ENCODE measurements at regions not wholly inside any gene's neighbourhood (a gene's known extent, or its start where the extent isn't known, plus 50 kb on each side); places are given as distances from the start of the nearest gene placed in this dataset.
A peak's percentile ranks its signal among the peaks of the same experiment; 100 is the strongest.

- ChIA-PET POLR2A (ENCODE audit: partially characterized antibody) (no interaction called here), CTCF (ENCODE audit: partially characterized antibody) (no interaction called here)
- no peaks in the 10 kb centered on the region for H3K4me1 ChIP-seq (ENCODE audit: insufficient read depth, low read length)
- no peak overlapping the region for H3K4me3 ChIP-seq (ENCODE audit: low read length in 2 of 2)
- Mint-ChIP-seq H3K27me3 (peaks cover 18 to 19% of the 10 kb centered on the region in 2 donors), H3K9me3 (peaks cover 0 to 3% (median 0%) of the 10 kb centered on the region in 8 donors), H3K4me3 (no peak overlapping the region), H3K27ac (no peak overlapping the region), H3K36me3 (no peaks in the 10 kb centered on the region), H3K4me1 (no peaks in the 10 kb centered on the region)
- DNase-seq, result no peak
- intact Hi-C loops (cut with micrococcal nuclease), result no loop called here
- no peak overlapping the region for H3K27ac ChIP-seq (ENCODE audit: low read depth, low read length)
- H3K36me3 ChIP-seq (ENCODE audit: insufficient read depth, low read length), result no peaks in the 10 kb centered on the region
- no peaks in the 10 kb centered on the region for H3K9me3 ChIP-seq (ENCODE audit: control insufficient read depth in 1 of 2, low read length in 2 of 2)
- H3K27me3 ChIP-seq (ENCODE audit: insufficient read depth, low read length), result peaks cover 10% of the 10 kb centered on the region
Observed at GRCh38 chr19:30240904-30241695, 131.1 kb upstream of the ZNF536 start.

DNA sequence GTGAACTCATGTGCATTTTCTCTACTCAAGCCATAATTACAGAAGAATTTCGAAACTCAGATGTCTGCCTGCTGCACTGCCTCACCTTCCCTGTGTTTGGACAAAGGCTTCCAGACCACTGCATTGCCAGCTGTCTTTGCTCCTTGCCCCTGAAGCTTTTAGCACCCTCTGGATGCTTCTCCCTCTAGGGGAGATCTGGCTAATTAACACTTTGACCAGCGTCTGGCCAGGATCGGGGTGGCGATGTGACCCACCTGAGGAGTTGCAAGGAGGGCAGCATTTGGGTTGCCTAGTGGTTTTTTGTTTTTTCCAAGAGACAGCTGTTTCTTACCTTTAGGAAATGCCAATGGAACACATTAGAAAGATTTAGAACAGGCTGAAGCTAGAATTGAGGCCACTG is 127.7 kb upstream of the ZNF536 start:
- ChIA-PET CTCF (ENCODE audit: partially characterized antibody) (no interaction called here), POLR2A (ENCODE audit: partially characterized antibody) (no interaction called here)
- Mint-ChIP-seq H3K27me3 (peaks cover 4 to 5% of the 10 kb centered on the region in 2 donors), H3K36me3 (no peaks in the 10 kb centered on the region), H3K27ac (peak overlapping the region in 1 of 7 donors; percentile 29), H3K9me3 (peaks cover 0 to 2% (median 0%) of the 10 kb centered on the region in 8 donors), H3K4me1 (no peaks in the 10 kb centered on the region), H3K4me3 (no peak overlapping the region)
- no peak for DNase-seq
- Histone ChIP-seq H3K4me3 (ENCODE audit: low read length in 2 of 2) (no peak overlapping the region), H3K27me3 (ENCODE audit: insufficient read depth, low read length) (no peaks in the 10 kb centered on the region), H3K9me3 (ENCODE audit: control insufficient read depth in 1 of 2, low read length in 2 of 2) (no peaks in the 10 kb centered on the region), H3K27ac (ENCODE audit: low read depth, low read length) (no peak overlapping the region), H3K36me3 (ENCODE audit: insufficient read depth, low read length) (no peaks in the 10 kb centered on the region), H3K4me1 (ENCODE audit: insufficient read depth, low read length) (no peaks in the 10 kb centered on the region)
- intact Hi-C loops (cut with micrococcal nuclease), result no loop called here

DNA sequence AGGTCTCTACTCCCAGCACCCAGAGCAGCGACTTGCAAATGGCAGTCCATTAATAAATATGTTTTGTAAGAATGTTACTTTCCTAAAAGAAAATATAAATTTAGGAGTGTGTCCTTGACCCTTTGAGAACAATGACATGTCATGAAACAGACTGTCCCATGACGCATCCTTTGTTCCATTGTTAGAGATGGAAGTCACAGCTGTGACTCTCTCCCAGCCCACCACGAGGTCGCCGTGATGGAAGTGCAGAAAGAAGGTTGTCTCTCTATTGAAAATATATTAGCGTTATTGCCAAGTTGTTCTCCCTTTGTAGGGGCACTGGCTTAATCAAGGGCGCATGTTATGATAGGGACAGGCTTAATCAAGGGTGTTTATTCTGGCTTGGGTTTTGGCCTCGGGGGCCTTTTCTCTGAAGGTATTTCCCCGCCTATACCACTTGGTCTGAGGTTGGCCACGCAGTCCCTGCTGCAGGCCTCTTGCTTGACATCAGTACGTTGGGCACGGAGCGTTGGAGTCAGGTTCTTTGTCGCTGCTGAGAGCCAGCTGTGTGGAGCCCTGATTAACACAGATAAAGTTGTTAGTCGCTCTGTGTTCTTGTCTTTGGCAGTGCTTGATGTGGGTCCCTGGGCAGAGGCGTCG is 126.7 kb upstream of the ZNF536 start:
- intact Hi-C loops (cut with micrococcal nuclease), result no loop called here
- Mint-ChIP-seq H3K36me3 (no peaks in the 10 kb centered on the region), H3K9me3 (peaks cover 0 to 2% (median 0%) of the 10 kb centered on the region in 8 donors), H3K4me3 (no peak overlapping the region), H3K27me3 (peaks cover 5 to 9% of the 10 kb centered on the region in 2 donors), H3K4me1 (no peaks in the 10 kb centered on the region), H3K27ac (no peak overlapping the region)
- H3K27ac ChIP-seq (ENCODE audit: low read depth, low read length), result no peak overlapping the region
- no peaks in the 10 kb centered on the region for H3K9me3 ChIP-seq (ENCODE audit: control insufficient read depth in 1 of 2, low read length in 2 of 2)
- H3K4me3 ChIP-seq (ENCODE audit: low read length in 2 of 2), result no peak overlapping the region
- POLR2A ChIA-PET (ENCODE audit: partially characterized antibody), result no interaction called here
- H3K36me3 ChIP-seq (ENCODE audit: insufficient read depth, low read length), result no peaks in the 10 kb centered on the region
- H3K27me3 ChIP-seq (ENCODE audit: insufficient read depth, low read length), result no peaks in the 10 kb centered on the region
- no peak for DNase-seq
- no peaks in the 10 kb centered on the region for H3K4me1 ChIP-seq (ENCODE audit: insufficient read depth, low read length)
- CTCF ChIA-PET (ENCODE audit: partially characterized antibody), result no interaction called here

DNA sequence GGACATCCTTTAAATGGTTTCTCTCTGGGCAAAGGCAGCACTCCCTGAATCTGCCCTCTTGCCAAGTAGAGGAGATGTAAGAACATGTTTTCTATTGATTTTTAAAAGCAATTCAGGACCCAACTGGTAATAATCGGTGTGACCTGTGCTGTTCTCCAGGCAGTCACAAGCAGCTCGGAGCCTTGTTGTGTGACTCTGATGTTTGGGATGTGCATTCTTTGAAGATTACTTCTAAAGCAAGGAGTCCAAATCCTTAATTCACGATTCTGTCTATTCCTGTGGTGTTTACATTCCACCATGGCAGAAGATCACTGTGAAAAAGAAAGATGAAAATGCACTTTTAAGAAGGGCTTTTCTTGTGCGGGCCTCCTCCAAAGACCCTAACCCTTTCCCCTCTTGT is 122.3 kb upstream of the ZNF536 start:
- peaks cover 11 to 22% of the 10 kb centered on the region in 2 donors for H3K27me3 Mint-ChIP-seq
- H3K27ac Mint-ChIP-seq, result no peak overlapping the region
- H3K36me3 Mint-ChIP-seq, result no peaks in the 10 kb centered on the region
- H3K9me3 Mint-ChIP-seq, result no peaks in the 10 kb centered on the region
- no peaks in the 10 kb centered on the region for H3K36me3 ChIP-seq (ENCODE audit: insufficient read depth, low read length)
- intact Hi-C loops (cut with micrococcal nuclease), result no loop called here
- POLR2A ChIA-PET (ENCODE audit: partially characterized antibody), result no interaction called here
- no peaks in the 10 kb centered on the region for H3K9me3 ChIP-seq (ENCODE audit: control insufficient read depth in 1 of 2, low read length in 2 of 2)
- H3K27ac ChIP-seq (ENCODE audit: low read depth, low read length), result no peak overlapping the region
- H3K27me3 ChIP-seq (ENCODE audit: insufficient read depth, low read length), result no peaks in the 10 kb centered on the region
- H3K4me3 Mint-ChIP-seq, result no peak overlapping the region
- H3K4me1 ChIP-seq (ENCODE audit: insufficient read depth, low read length), result no peaks in the 10 kb centered on the region
- CTCF ChIA-PET (ENCODE audit: partially characterized antibody), result no interaction called here
- DNase-seq, result no peak
- no peak overlapping the region for H3K4me3 ChIP-seq (ENCODE audit: low read length in 2 of 2)
- H3K4me1 Mint-ChIP-seq, result no peaks in the 10 kb centered on the region

DNA sequence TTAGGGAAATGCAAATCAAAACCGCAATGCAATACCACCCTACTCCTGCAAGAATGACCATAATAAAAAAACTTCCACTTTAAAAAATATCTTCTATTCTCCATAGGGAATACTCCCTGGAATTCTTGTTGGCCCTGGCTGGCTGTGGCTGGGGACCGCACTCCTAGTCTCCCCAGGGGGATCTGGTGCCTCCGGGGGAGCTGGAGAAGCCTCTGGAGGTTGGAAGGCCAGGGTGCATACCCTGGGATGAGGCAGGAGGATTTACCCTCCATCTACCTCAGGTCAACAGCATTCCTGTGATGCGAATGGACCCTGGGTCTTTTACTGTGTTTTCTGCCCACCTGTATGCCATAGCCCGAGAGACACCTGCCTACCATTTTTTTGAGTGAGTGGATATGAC is 120.0 kb upstream of the ZNF536 start:
- Mint-ChIP-seq H3K4me1 (no peaks in the 10 kb centered on the region), H3K27me3 (peaks cover 20 to 28% of the 10 kb centered on the region in 2 donors), H3K9me3 (no peaks in the 10 kb centered on the region), H3K4me3 (no peak overlapping the region), H3K27ac (no peak overlapping the region), H3K36me3 (no peaks in the 10 kb centered on the region)
- Histone ChIP-seq H3K27ac (ENCODE audit: low read depth, low read length) (no peak overlapping the region), H3K27me3 (ENCODE audit: insufficient read depth, low read length) (no peaks in the 10 kb centered on the region), H3K4me3 (ENCODE audit: low read length in 2 of 2) (no peak overlapping the region), H3K4me1 (ENCODE audit: insufficient read depth, low read length) (no peaks in the 10 kb centered on the region), H3K9me3 (ENCODE audit: control insufficient read depth in 1 of 2, low read length in 2 of 2) (no peaks in the 10 kb centered on the region), H3K36me3 (ENCODE audit: insufficient read depth, low read length) (no peaks in the 10 kb centered on the region)
- intact Hi-C loops (cut with micrococcal nuclease), result no loop called here
- no peak for DNase-seq
- ChIA-PET CTCF (ENCODE audit: partially characterized antibody) (no interaction called here), POLR2A (ENCODE audit: partially characterized antibody) (no interaction called here)

DNA sequence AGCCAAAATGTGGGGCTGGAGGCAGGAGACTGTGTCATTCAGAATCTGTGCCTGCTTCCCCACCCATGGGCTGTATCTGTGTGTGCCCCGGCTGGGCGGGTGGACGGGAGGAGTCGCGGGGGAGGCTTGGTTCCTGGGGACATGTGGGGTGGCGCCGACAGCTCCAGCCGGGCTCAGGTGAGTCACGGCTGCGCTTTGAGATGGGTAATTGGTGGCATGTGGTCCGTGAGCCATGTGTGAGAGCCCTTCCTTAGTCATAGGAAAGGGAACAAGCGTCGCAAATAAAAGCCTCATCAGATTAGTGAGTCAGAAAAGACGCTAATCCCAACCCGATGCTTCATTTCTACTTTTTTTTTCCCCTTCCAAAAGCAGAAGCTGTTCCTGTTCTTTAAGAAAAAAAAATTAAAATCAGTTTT is 118.6 kb upstream of the ZNF536 start:
- Mint-ChIP-seq H3K4me1 (no peaks in the 10 kb centered on the region), H3K9me3 (no peaks in the 10 kb centered on the region), H3K27ac (peak overlapping the region in 1 of 7 donors; percentile 46), H3K4me3 (no peak overlapping the region), H3K36me3 (no peaks in the 10 kb centered on the region), H3K27me3 (peaks cover 22 to 28% of the 10 kb centered on the region in 2 donors)
- Histone ChIP-seq H3K4me3 (ENCODE audit: low read length in 2 of 2) (no peak overlapping the region), H3K9me3 (ENCODE audit: control insufficient read depth in 1 of 2, low read length in 2 of 2) (no peaks in the 10 kb centered on the region), H3K36me3 (ENCODE audit: insufficient read depth, low read length) (no peaks in the 10 kb centered on the region), H3K27me3 (ENCODE audit: insufficient read depth, low read length) (no peaks in the 10 kb centered on the region), H3K4me1 (ENCODE audit: insufficient read depth, low read length) (no peaks in the 10 kb centered on the region), H3K27ac (ENCODE audit: low read depth, low read length) (no peak overlapping the region)
- POLR2A ChIA-PET (ENCODE audit: partially characterized antibody), result no interaction called here
- intact Hi-C loops (cut with micrococcal nuclease), result no loop called here
- CTCF ChIA-PET (ENCODE audit: partially characterized antibody), result no interaction called here
- no peak for DNase-seq

GRCh38 chr19:30254158-30254557 is 118.0 kb upstream of the ZNF536 start:
- Mint-ChIP-seq H3K36me3 (no peaks in the 10 kb centered on the region), H3K4me3 (no peak overlapping the region), H3K9me3 (no peaks in the 10 kb centered on the region), H3K27ac (no peak overlapping the region), H3K4me1 (no peaks in the 10 kb centered on the region), H3K27me3 (peaks cover 22 to 28% of the 10 kb centered on the region in 2 donors)
- H3K4me1 ChIP-seq (ENCODE audit: insufficient read depth, low read length), result no peaks in the 10 kb centered on the region
- ChIA-PET POLR2A (ENCODE audit: partially characterized antibody) (no interaction called here), CTCF (ENCODE audit: partially characterized antibody) (no interaction called here)
- H3K27ac ChIP-seq (ENCODE audit: low read depth, low read length), result no peak overlapping the region
- DNase-seq, result no peak
- no peak overlapping the region for H3K4me3 ChIP-seq (ENCODE audit: low read length in 2 of 2)
- H3K36me3 ChIP-seq (ENCODE audit: insufficient read depth, low read length), result no peaks in the 10 kb centered on the region
- no peaks in the 10 kb centered on the region for H3K27me3 ChIP-seq (ENCODE audit: insufficient read depth, low read length)
- intact Hi-C loops (cut with micrococcal nuclease), result no loop called here
- H3K9me3 ChIP-seq (ENCODE audit: control insufficient read depth in 1 of 2, low read length in 2 of 2), result no peaks in the 10 kb centered on the region

Measured in CD4-positive, alpha-beta memory T cell (primary cell).